GM06990 (cell line): ENCODE measurements at regions not wholly inside any gene's neighbourhood (a gene's known extent, or its start where the extent isn't known, plus 50 kb on each side); places are given as distances from the start of the nearest gene placed in this dataset.
A peak's percentile ranks its signal among the peaks of the same experiment; 100 is the strongest.

Source experiments
- DNase-seq: peaks from one replicate; pipeline ENCODE4 v3.0.0-alpha.2; 2011; ENCODE audit not compliant: insufficient read length; ENCODE audit errors: extremely low read depth
- H3K27me3 ChIP-seq: replicated peaks from 2 replicates; pipeline ENCODE4 v1.6.0; 2011; ENCODE audit warnings: low read length; ENCODE audit not compliant: control insufficient read depth, insufficient read depth
- H3K36me3 ChIP-seq: 2 replicates; pipeline ENCODE4 v1.5.1; 2011; ENCODE audit warnings: low read length; ENCODE audit not compliant: control insufficient read depth, insufficient read depth
- H3K4me3 ChIP-seq: replicated peaks from 2 replicates; pipeline ENCODE4 v1.5.1; 2011; ENCODE audit warnings: low read depth, mild to moderate bottlenecking, control low read depth, low read length
- TF ChIP-seq, protein P1 (sequence below): IDR thresholded peaks from 2 replicates; pipeline ENCODE4 v1.5.1; 2011; ENCODE audit warnings: low read length, control low read depth, mild to moderate bottlenecking, inconsistent platforms; ENCODE audit not compliant: insufficient read depth, poor library complexity, severe bottlenecking

DNA sequence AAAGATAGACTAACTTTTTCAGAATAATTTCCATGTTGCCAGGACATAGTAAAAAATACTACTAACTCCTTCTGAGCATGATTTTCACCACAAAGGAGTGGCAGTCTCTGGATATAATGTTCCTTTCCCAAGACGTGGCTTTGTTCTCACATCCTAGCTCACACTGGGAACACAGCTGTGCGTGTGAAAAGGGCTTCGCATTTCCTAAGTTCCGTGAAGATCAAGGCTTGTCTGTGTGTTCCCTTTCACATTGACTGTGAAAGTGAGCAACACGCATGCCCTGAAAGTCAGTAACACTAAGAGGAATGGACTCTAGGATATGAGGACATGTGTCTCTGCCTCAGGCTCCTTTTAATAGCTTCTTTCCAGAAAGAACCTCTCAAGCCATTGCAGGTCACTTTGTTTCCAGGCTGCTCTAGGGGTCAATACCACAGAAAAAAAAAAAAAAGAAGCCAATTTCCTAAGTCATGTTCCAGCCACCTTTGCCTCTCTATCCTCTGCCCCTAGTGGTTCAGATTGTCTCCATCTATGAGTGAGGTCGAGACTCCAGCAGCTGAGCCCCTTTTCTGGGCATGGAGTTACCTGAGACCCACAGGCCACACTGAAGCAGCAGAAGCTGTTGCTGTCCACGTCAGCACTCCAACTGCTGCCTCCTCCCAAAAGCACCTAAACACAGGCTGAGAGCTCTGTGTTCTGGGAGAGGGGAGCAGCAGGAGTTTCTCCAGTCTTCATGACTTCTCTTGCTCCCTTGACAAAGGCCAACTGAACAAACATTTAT, 355.9 kb downstream of the RSL24D1 start:
- TF ChIP-seq, protein P1, sequence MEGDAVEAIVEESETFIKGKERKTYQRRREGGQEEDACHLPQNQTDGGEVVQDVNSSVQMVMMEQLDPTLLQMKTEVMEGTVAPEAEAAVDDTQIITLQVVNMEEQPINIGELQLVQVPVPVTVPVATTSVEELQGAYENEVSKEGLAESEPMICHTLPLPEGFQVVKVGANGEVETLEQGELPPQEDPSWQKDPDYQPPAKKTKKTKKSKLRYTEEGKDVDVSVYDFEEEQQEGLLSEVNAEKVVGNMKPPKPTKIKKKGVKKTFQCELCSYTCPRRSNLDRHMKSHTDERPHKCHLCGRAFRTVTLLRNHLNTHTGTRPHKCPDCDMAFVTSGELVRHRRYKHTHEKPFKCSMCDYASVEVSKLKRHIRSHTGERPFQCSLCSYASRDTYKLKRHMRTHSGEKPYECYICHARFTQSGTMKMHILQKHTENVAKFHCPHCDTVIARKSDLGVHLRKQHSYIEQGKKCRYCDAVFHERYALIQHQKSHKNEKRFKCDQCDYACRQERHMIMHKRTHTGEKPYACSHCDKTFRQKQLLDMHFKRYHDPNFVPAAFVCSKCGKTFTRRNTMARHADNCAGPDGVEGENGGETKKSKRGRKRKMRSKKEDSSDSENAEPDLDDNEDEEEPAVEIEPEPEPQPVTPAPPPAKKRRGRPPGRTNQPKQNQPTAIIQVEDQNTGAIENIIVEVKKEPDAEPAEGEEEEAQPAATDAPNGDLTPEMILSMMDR = peak; percentile 24
- DNase-seq = no peak
- H3K27me3 ChIP-seq = no peaks in the 10 kb centered on the region
- H3K36me3 ChIP-seq = no peaks in the 10 kb centered on the region
- no peak overlapping the region for H3K4me3 ChIP-seq

DNA sequence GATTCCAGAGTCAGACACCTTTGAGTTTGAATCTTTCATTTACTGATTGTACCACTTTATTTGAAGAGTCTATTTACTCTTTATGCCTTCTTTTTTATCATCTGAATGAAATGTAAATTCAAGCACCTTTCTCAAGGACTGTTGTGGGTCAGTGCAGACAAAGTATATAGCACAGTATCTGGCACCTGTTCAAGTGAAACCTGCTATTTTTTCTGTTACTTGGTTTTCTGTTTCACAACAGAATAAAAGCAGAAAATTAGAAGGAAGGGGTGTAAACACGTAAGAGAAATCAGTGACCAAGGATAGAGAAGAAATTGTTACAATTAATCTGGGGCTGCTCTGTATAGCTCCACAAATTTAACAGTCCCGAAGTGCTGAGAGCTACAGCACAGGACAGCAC, 357.4 kb downstream of the RSL24D1 start:
- DNase-seq = no peak
- no peaks in the 10 kb centered on the region for H3K27me3 ChIP-seq
- no peak overlapping the region for H3K4me3 ChIP-seq
- no peaks in the 10 kb centered on the region for H3K36me3 ChIP-seq
- TF ChIP-seq, protein P1 = no peak

DNA sequence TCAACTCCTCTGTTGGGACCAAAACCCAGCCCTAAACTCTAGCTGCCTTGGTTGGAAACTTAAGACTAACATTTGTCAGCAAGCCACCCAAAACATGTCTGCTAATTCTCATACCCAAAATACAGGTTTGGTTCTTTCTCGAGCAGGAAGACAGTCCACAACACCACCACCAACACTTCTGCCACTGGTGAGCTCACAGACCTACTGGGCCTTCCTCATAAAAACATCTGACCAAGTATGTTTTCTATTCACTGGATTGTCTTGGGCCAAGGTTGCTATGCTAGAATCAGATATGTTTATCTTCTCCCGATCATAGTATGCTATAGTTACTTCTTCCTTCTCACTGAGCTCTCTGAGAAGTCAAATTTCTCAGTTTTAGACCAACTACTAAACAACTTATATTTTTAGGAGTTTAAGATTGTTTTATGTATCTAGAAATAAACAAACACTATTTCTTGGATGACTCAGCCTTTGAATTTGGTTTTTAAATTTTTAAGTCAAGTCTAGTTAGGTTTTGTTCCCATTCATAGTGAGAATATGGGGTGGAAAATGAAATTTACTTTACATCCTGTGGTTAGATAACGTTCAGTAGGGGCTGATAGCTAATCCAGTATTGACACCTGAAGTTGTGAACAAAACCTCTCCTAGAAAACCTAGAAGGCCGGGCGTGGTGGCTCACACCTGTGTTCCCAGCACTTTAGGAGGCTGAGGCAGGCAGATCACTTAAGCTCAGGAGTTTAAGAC, 360.5 kb downstream of the RSL24D1 start:
- no peaks in the 10 kb centered on the region for H3K27me3 ChIP-seq
- H3K4me3 ChIP-seq = no peak overlapping the region
- peak; percentile 3 for DNase-seq

DNA sequence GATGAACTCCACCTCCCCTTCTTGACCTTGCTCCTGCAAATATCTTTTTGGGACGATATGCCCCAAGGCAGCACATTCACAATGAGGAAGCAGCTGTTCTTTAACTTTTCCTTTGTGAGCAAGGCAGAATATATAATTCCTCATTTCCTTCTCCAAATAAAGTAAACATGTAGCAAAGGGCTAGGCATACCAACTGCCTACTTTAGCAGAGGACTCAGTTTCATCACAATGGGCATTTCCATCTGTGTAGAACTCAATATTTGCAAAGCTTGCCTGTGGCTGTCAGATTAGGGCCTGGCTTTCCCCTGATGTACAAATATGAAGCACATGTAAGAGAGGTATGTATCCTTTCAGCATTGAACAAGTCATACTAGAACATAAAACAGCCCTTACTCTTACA, 366.9 kb downstream of the RSL24D1 start:
- no peak for DNase-seq
- H3K36me3 ChIP-seq = no peaks in the 10 kb centered on the region
- TF ChIP-seq, protein P1 = no peak
- H3K4me3 ChIP-seq = no peak overlapping the region
- no peaks in the 10 kb centered on the region for H3K27me3 ChIP-seq

More for the DNA sequence above, 360.5 kb downstream of the RSL24D1 start:
- H3K36me3 ChIP-seq = no peaks in the 10 kb centered on the region
- TF ChIP-seq, protein P1 = no peak

DNA sequence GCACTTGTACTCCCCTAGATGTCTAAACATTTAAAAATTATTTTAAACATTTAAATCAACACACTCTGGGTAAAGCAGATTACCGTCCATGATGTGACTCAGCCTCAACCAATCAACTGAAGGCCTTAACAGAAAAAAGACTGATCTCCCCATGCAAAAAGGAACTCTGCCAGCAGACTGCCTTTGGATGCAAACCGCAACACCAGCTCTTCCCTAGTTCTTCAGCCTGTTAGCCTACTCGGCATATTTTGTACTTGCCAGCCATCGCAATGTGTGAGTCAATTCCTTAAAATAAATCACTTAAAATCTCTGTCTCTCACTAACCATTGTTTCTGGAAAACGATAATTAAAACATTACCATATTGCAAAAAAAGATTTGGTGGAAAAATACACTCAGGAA, 375.9 kb downstream of the RSL24D1 start:
- Histone ChIP-seq H3K27me3 (no peaks in the 10 kb centered on the region), H3K36me3 (no peaks in the 10 kb centered on the region), H3K4me3 (no peak overlapping the region)
- TF ChIP-seq, protein P1 = no peak
- DNase-seq = no peak
